ENCODE measurements at regions not wholly inside any gene's neighbourhood (a gene's known extent, or its start where the extent isn't known, plus 50 kb on each side); places are given as distances from the start of the nearest gene placed in this dataset.
"Not testable (repeated sequence)": the region's sequence is repeated elsewhere in the genome, so short reads cannot be mapped to it uniquely, and the experiment has no call there.

DNA sequence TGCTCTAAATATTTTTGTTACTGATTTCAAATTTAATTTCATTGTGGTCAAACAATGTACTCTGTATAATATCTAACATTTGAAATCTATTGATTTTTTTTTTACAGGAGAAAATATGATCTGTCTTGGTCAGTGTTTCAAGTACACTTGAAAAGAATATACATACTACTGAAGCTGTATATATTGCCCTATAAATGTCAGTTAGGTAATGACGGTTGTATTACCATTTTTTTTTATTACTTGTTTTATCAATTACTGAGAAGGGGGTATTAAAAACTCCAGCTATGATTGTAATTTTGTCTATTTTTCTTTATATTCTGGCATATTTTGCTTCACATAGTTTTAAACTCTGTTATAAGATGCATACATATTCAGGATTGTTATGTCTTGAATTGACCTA is 59.7 kb upstream of the CACHD1 start:
- H3K36me3 ChIP-seq (ENCODE audit: control insufficient read depth, insufficient read depth, low read length) = no peaks in the 10 kb centered on the region
- no peak overlapping the region for H3K4me3 ChIP-seq (replicated peaks; ENCODE audit: low read depth, low read length)
- no peak for DNase-seq (ENCODE audit: extremely low read depth, insufficient read length)
- TF ChIP-seq, protein P1, sequence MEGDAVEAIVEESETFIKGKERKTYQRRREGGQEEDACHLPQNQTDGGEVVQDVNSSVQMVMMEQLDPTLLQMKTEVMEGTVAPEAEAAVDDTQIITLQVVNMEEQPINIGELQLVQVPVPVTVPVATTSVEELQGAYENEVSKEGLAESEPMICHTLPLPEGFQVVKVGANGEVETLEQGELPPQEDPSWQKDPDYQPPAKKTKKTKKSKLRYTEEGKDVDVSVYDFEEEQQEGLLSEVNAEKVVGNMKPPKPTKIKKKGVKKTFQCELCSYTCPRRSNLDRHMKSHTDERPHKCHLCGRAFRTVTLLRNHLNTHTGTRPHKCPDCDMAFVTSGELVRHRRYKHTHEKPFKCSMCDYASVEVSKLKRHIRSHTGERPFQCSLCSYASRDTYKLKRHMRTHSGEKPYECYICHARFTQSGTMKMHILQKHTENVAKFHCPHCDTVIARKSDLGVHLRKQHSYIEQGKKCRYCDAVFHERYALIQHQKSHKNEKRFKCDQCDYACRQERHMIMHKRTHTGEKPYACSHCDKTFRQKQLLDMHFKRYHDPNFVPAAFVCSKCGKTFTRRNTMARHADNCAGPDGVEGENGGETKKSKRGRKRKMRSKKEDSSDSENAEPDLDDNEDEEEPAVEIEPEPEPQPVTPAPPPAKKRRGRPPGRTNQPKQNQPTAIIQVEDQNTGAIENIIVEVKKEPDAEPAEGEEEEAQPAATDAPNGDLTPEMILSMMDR (IDR thresholded peaks at IDR 0.05; ENCODE audit: insufficient read depth, low read length, poor library complexity, severe bottlenecking) = no peak
- H3K27me3 ChIP-seq (replicated peaks; ENCODE audit: control insufficient read depth, insufficient read depth, low read length) = no peaks in the 10 kb centered on the region; the same call in 1 of the 2 replicates

DNA sequence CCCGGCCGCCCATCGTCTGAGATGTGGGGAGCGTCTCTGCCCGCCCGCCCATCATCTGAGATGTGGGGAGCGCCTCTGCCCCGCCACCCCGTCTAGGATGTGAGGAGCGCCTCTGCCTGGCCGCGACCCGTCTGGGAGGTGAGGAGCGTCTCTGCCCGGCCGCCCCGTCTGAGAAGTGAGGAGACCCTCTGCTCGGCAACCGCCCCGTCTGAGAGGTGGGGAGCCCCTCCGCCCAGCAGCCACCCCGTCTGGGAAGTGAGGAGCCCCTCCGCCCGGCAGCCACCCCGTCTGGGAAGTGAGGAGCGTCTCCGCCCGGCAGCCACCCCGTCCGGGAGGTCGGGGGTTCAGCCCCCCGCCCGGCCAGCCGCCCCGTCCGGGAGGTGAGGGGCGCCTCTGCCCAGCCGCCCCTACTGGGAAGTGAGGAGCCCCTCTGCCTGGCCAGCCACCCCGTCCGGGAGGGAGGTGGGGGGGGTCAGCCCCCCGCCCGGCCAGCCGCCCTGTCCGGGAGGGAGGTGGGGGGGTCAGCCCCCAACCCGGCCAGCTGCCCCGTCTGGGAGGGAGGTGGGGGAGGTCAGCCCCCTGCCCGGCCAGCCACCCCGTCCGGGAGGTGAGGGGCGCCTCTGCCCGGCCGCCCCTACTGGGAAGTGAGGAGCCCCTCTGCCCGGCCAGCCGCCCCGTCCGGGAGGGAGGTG is 54.9 kb upstream of the CACHD1 start:
- H3K4me3 ChIP-seq (replicated peaks; ENCODE audit: low read depth, low read length); DNase-seq (ENCODE audit: extremely low read depth, insufficient read length); H3K36me3 ChIP-seq (ENCODE audit: control insufficient read depth, insufficient read depth, low read length); H3K27me3 ChIP-seq (replicated peaks; ENCODE audit: control insufficient read depth, insufficient read depth, low read length): not testable (repeated sequence)

DNA sequence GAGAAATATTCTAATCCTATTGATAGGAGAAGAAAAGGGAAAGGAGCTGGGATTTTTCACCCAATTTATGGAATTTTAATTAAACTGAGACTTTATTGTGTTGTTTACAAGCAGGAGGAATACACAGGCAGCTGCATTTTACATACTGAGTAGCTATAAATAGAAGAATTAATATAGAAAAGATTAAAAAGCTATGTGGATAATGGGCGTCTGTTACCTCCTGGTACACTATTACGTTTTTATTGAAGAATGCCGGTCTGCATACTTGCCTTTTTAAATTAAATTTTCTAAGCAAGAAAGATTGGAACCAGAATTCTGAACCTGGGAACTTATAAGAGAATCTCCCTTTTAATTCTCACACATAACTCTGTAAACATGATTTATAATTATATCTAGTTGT is 52.1 kb upstream of the CACHD1 start:
- Histone ChIP-seq H3K27me3 (replicated peaks; ENCODE audit: control insufficient read depth, insufficient read depth, low read length) (no peaks in the 10 kb centered on the region), H3K4me3 (replicated peaks; ENCODE audit: low read depth, low read length) (no peak overlapping the region), H3K36me3 (ENCODE audit: control insufficient read depth, insufficient read depth, low read length) (no peaks in the 10 kb centered on the region)
- no peak for DNase-seq (ENCODE audit: extremely low read depth, insufficient read length)
- TF ChIP-seq, protein P1 (IDR thresholded peaks at IDR 0.05; ENCODE audit: insufficient read depth, low read length, poor library complexity, severe bottlenecking) = no peak
